22Rv1 (cell line): ENCODE measurements at regions not wholly inside any gene's neighbourhood (a gene's known extent, or its start where the extent isn't known, plus 50 kb on each side); places are given as distances from the start of the nearest gene placed in this dataset.

Experiments used
- ZFX ChIP-seq: fragments of 450-650 bp; IDR thresholded peaks from 2 replicates; pipeline ENCODE4 v1.6.1; 2017; ENCODE audit warnings: antibody characterized with exemption, borderline replicate concordance
- TF ChIP-seq, protein P1 (sequence below): fragments of 450-650 bp; IDR thresholded peaks from 2 replicates; pipeline ENCODE4 v1.5.1; 2017; ENCODE audit warnings: mild to moderate bottlenecking

DNA sequence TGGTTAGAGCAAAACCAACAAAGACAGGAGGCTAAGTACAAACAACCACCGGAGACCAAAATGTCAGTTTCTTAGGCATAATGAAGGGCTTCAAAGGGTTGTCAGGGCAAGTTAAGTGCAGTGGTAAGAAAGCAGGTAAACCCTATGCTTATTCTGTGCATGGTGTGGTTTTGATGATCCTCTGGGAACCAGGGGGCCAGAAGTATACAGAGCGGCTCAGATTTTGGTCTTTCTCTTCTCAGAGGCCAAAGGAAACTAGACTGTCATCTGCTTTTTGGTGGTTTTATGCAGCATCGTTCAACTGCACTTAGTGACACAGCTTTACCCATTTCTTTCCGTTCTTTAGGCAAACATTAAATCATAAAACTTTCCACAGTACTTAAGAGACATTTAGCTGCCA lies 332.7 kb upstream of the CELF2 start:
- TF ChIP-seq, protein P1, sequence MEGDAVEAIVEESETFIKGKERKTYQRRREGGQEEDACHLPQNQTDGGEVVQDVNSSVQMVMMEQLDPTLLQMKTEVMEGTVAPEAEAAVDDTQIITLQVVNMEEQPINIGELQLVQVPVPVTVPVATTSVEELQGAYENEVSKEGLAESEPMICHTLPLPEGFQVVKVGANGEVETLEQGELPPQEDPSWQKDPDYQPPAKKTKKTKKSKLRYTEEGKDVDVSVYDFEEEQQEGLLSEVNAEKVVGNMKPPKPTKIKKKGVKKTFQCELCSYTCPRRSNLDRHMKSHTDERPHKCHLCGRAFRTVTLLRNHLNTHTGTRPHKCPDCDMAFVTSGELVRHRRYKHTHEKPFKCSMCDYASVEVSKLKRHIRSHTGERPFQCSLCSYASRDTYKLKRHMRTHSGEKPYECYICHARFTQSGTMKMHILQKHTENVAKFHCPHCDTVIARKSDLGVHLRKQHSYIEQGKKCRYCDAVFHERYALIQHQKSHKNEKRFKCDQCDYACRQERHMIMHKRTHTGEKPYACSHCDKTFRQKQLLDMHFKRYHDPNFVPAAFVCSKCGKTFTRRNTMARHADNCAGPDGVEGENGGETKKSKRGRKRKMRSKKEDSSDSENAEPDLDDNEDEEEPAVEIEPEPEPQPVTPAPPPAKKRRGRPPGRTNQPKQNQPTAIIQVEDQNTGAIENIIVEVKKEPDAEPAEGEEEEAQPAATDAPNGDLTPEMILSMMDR, result no peak
- TF ChIP-seq ZFX, result no peak
